Fibroblast of lung (primary cell): ENCODE measurements at regions not wholly inside any gene's neighbourhood (a gene's known extent, or its start where the extent isn't known, plus 50 kb on each side); places are given as distances from the start of the nearest gene placed in this dataset.

Experiments
- DNase-seq, 2 donors: peaks; one replicate each; pipeline versions ENCODE4 v3.0.0 to v3.0.0-alpha.2; 2010; ENCODE audit warnings: low read depth in 2 of 2
- H2AFZ ChIP-seq: 2 replicates; pipeline ENCODE4 v1.5.1; 2012; ENCODE audit warnings: low read length, control low read depth, inconsistent platforms
- H3K27ac ChIP-seq: 2 replicates; pipeline ENCODE4 v1.5.1; 2011; ENCODE audit warnings: low read length, control low read depth; ENCODE audit not compliant: insufficient read depth
- H3K27me3 ChIP-seq: 2 replicates; pipeline ENCODE4 v1.5.1; 2011; ENCODE audit warnings: mild to moderate bottlenecking, low read length; ENCODE audit not compliant: control insufficient read depth, insufficient read depth
- H3K36me3 ChIP-seq: 2 replicates; pipeline ENCODE4 v1.5.1; 2011; ENCODE audit warnings: low read length; ENCODE audit not compliant: control insufficient read depth, insufficient read depth
- H3K4me1 ChIP-seq: 2 replicates; pipeline ENCODE4 v1.5.1; 2011; ENCODE audit warnings: low read length; ENCODE audit not compliant: control insufficient read depth, insufficient read depth; ENCODE audit errors: extremely low read depth
- H3K4me2 ChIP-seq: 2 replicates; pipeline ENCODE4 v1.5.1; 2011; ENCODE audit warnings: low read length, control low read depth; ENCODE audit not compliant: insufficient read depth; ENCODE audit errors: extremely low read depth
- H3K4me3 ChIP-seq, 4 experiments: fragments of 200-600 bp in 1 of 4; sonication (generic) in 1 of 4; replicated peaks in 1 of 4; 2 replicates each; pipeline ENCODE4 v1.5.1; 2011 to 2016; ENCODE audit warnings: low read length in 4 of 4, low read depth in 3 of 4, mild to moderate bottlenecking in 3 of 4, control low read depth in 2 of 4, inconsistent platforms in 1 of 4, mixed read lengths in 1 of 4; ENCODE audit not compliant: insufficient read depth in 1 of 4; ENCODE audit errors: control extremely low read depth in 1 of 4
- H3K79me2 ChIP-seq: 2 replicates; pipeline ENCODE4 v1.5.1; 2012; ENCODE audit warnings: mild to moderate bottlenecking, low read length, inconsistent platforms; ENCODE audit not compliant: control insufficient read depth, insufficient read depth
- H3K9ac ChIP-seq: 2 replicates; pipeline ENCODE4 v1.5.1; 2011; ENCODE audit warnings: mild to moderate bottlenecking, low read length, control low read depth; ENCODE audit not compliant: insufficient read depth
- H3K9me3 ChIP-seq: 2 replicates; pipeline ENCODE4 v1.5.1; 2012; ENCODE audit warnings: low read depth, low read length; ENCODE audit not compliant: control insufficient read depth, insufficient read depth
- H4K20me1 ChIP-seq: 2 replicates; pipeline ENCODE4 v1.5.1; 2011; ENCODE audit warnings: low read length; ENCODE audit not compliant: control insufficient read depth, insufficient read depth; ENCODE audit errors: extremely low read depth
- EZH2 ChIP-seq: IDR thresholded peaks from 2 replicates; pipeline ENCODE4 v1.5.1; 2012; ENCODE audit warnings: low read length, control low read depth, mild to moderate bottlenecking; ENCODE audit errors: missing control alignments
- TF ChIP-seq, protein P1 (sequence below), 2 donors: IDR thresholded peaks in 1 of 2; conservative IDR thresholded peaks in 1 of 2; 1 replicate in 1 of 2; 2 replicates in 1 of 2; pipeline ENCODE4 v1.5.1; 2011 to 2012; ENCODE audit warnings: low read length in 2 of 2, control low read depth in 1 of 2, inconsistent platforms in 1 of 2, low read depth in 1 of 2, mild to moderate bottlenecking in 1 of 2

DNA sequence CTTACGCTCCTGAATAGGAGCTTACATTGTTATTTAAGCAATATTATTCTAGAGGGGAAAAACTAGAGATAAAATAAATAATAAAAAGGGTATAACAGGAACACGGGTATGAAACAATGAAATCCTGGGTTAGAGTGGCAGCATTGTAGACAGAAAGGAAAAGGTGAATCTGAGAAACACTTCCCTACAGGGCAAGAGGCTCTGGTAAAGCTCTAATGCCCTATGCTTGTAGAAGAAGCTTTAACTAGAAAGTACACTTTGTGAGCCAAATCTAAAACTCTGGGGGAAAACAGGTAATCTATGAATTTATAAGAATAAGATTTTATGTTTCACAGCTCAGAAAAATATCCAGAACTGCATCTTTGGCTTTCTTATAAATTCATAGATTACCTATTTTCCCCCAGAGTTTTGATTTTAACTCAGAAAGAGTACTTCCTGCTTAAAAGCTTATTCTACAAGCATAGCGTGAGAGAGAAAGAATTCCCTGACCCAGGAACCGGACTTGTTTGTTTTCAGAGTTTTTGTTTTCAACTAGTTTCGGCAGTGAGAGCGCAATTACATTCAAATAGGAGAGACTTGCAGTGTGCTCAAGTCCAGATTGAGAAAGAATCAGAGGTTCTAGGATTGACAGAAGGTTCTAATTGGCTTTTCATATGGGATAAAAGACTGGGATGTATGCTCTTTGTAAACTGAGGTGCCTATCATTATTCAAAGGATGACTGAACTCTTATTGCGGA lies 651.0 kb upstream of the RORB start:
- Histone ChIP-seq H3K9me3 (no peaks in the 10 kb centered on the region), H3K27ac (no peak overlapping the region), H3K79me2 (no peaks in the 10 kb centered on the region), H3K36me3 (no peaks in the 10 kb centered on the region), H2AFZ (no peak overlapping the region), H3K4me1 (no peaks in the 10 kb centered on the region), H3K4me3 (no peak overlapping the region), H3K4me2 (no peak overlapping the region), H3K27me3 (no peaks in the 10 kb centered on the region), H4K20me1 (no peaks in the 10 kb centered on the region), H3K9ac (no peak overlapping the region)
- no peak for DNase-seq
- TF ChIP-seq EZH2, result no peak

DNA sequence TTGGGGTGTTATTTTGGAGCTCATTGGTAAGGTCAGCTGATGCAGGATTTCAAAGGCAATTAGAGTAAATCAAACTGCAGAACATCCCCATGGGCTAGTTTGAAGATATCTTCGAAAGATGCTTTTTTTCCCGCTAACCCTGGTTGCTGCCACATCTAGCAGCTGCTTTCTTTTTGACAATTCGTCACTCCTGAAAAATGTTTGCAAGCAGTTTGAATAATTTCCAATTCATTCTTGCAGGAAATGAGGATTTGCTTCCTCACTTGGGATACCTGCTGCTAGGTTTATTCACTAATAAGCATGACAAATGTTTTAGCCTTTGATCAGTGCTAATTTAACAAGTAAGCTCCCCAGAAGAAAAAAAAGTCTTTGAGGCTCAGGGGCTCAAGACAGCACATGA lies 649.6 kb upstream of the RORB start:
- Histone ChIP-seq H3K4me1 (no peaks in the 10 kb centered on the region), H3K27ac (no peak overlapping the region), H2AFZ (no peak overlapping the region), H3K27me3 (no peaks in the 10 kb centered on the region), H3K9me3 (no peaks in the 10 kb centered on the region), H3K79me2 (no peaks in the 10 kb centered on the region), H3K9ac (no peak overlapping the region), H3K4me3 (no peak overlapping the region), H4K20me1 (no peaks in the 10 kb centered on the region), H3K36me3 (no peaks in the 10 kb centered on the region), H3K4me2 (no peak overlapping the region)
- TF ChIP-seq, protein P1, sequence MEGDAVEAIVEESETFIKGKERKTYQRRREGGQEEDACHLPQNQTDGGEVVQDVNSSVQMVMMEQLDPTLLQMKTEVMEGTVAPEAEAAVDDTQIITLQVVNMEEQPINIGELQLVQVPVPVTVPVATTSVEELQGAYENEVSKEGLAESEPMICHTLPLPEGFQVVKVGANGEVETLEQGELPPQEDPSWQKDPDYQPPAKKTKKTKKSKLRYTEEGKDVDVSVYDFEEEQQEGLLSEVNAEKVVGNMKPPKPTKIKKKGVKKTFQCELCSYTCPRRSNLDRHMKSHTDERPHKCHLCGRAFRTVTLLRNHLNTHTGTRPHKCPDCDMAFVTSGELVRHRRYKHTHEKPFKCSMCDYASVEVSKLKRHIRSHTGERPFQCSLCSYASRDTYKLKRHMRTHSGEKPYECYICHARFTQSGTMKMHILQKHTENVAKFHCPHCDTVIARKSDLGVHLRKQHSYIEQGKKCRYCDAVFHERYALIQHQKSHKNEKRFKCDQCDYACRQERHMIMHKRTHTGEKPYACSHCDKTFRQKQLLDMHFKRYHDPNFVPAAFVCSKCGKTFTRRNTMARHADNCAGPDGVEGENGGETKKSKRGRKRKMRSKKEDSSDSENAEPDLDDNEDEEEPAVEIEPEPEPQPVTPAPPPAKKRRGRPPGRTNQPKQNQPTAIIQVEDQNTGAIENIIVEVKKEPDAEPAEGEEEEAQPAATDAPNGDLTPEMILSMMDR (conservative IDR thresholded peaks at IDR 0.05 in 1 of 2, IDR thresholded peaks at IDR 0.05 in 1 of 2; ENCODE audit: low read depth in 1 of 2, low read length in 2 of 2), result no peak
- no peak for TF ChIP-seq EZH2
- no peak for DNase-seq

DNA sequence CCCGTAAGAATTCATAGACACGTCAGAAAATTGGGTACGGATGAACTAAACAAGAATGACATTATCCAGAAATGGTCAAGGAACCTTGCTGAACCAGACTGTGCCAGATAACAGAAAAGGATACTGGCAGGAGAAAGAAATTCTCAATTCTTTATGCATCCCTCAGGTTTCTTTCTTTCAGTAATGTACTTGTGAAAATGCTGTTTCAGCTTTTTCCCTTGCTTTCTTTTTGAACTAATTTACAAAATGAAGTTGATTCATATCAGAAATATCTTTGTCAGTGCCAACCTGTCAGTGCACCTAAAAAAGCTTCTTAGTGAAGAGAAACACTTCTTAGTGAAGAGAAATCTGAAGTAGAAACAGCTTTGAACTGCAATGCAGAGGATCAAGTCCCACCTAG lies 643.6 kb upstream of the RORB start:
- H3K27me3 ChIP-seq, result no peaks in the 10 kb centered on the region
- no peaks in the 10 kb centered on the region for H3K9me3 ChIP-seq
- DNase-seq, result no peak
- H3K4me1 ChIP-seq, result no peaks in the 10 kb centered on the region
- H3K36me3 ChIP-seq, result no peaks in the 10 kb centered on the region
- no peak overlapping the region for H3K9ac ChIP-seq
- TF ChIP-seq, protein P1 (conservative IDR thresholded peaks at IDR 0.05 in 1 of 2, IDR thresholded peaks at IDR 0.05 in 1 of 2; ENCODE audit: low read depth in 1 of 2, low read length in 2 of 2), result no peak
- no peak for TF ChIP-seq EZH2
- no peak overlapping the region for H2AFZ ChIP-seq
- H4K20me1 ChIP-seq, result no peaks in the 10 kb centered on the region
- H3K27ac ChIP-seq, result no peak overlapping the region
- no peak overlapping the region for H3K4me3 ChIP-seq
- no peaks in the 10 kb centered on the region for H3K79me2 ChIP-seq
- H3K4me2 ChIP-seq, result no peak overlapping the region
